ENCODE measurements at regions not wholly inside any gene's neighbourhood (a gene's known extent, or its start where the extent isn't known, plus 50 kb on each side); places are given as distances from the start of the nearest gene placed in this dataset.

DNA sequence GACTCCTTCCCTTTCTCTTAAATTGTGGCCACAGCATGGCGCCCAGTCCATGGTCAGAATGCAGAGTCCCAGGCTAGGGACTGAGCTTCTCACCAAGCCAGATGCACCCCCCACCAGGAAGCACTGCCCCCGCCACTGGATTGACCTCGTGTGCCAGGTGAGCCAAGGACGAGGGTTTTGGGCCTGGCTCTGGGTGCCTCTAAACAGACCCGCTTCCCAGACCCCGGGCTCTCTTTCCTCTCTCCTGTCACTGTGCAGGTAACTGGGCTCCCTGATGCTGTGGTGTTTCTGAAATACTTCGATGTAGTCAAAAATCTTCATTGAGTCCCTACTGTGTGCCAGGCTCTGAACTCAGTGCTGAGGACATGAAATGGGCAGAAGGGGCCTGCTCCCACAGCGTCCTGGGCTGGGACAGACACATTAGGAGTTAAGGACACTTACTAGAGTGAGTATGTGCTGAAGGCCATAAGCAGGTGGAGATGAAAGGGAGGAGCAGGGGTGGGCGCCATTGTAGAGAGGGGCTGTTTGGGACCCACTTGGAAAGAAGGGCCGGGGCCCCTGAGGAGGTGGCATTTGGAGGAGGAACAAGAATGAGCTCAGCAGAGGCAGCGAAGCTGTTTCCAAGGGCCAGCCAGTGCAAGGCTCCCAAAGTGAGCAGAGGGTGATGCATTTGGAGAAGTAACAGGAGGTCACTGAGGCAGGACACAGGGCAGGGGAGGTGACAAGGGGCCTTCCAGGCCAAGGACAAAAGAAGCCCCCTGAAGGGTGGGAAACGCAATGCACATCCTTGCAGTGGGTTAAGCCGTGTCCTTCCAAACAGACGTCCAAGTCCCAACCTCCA is 217.1 kb downstream of the ANKRD60 start:
- Histone ChIP-seq H3K27me3 (ENCODE audit: insufficient read depth, poor library complexity, severe bottlenecking) (no peaks in the 10 kb centered on the region), H3K4me3 (replicated peaks; ENCODE audit: insufficient read depth, low read length) (no peak overlapping the region), H3K27ac (replicated peaks) (no peak overlapping the region)
- no peak for TF ChIP-seq POLR2AphosphoS5 (IDR thresholded peaks at IDR 0.05; ENCODE audit: low read depth)
- no peak for TF ChIP-seq GABPA (IDR thresholded peaks at IDR 0.05; ENCODE audit: low read depth)
- TF ChIP-seq SPI1 (IDR thresholded peaks at IDR 0.05; ENCODE audit: borderline replicate concordance, low read depth) = no peak
- TF ChIP-seq, protein P1, sequence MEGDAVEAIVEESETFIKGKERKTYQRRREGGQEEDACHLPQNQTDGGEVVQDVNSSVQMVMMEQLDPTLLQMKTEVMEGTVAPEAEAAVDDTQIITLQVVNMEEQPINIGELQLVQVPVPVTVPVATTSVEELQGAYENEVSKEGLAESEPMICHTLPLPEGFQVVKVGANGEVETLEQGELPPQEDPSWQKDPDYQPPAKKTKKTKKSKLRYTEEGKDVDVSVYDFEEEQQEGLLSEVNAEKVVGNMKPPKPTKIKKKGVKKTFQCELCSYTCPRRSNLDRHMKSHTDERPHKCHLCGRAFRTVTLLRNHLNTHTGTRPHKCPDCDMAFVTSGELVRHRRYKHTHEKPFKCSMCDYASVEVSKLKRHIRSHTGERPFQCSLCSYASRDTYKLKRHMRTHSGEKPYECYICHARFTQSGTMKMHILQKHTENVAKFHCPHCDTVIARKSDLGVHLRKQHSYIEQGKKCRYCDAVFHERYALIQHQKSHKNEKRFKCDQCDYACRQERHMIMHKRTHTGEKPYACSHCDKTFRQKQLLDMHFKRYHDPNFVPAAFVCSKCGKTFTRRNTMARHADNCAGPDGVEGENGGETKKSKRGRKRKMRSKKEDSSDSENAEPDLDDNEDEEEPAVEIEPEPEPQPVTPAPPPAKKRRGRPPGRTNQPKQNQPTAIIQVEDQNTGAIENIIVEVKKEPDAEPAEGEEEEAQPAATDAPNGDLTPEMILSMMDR (IDR thresholded peaks at IDR 0.05; ENCODE audit: insufficient read depth, low read length) = no peak
- no peak for TF ChIP-seq REST (IDR thresholded peaks at IDR 0.05; ENCODE audit: insufficient replicate concordance, low read depth)
- no peak for DNase-seq (ENCODE audit: low read depth in 1 of 2, low spot score in 1 of 2)

- no peak for TF ChIP-seq REST (IDR thresholded peaks at IDR 0.05; ENCODE audit: insufficient replicate concordance, low read depth)
- no peak for TF ChIP-seq SPI1 (IDR thresholded peaks at IDR 0.05; ENCODE audit: borderline replicate concordance, low read depth)
- TF ChIP-seq POLR2AphosphoS5 (IDR thresholded peaks at IDR 0.05; ENCODE audit: low read depth) = no peak
- TF ChIP-seq, protein P1 (IDR thresholded peaks at IDR 0.05; ENCODE audit: insufficient read depth, low read length) = no peak
- no peak for TF ChIP-seq GABPA (IDR thresholded peaks at IDR 0.05; ENCODE audit: low read depth)
- DNase-seq (ENCODE audit: low read depth in 1 of 2, low spot score in 1 of 2) = no peak
- Histone ChIP-seq H3K27ac (replicated peaks) (no peak overlapping the region), H3K27me3 (ENCODE audit: insufficient read depth, poor library complexity, severe bottlenecking) (no peaks in the 10 kb centered on the region), H3K4me3 (replicated peaks; ENCODE audit: insufficient read depth, low read length) (no peak overlapping the region)
These were observed 217.8 kb downstream of the ANKRD60 start for GRCh38 chr20:58010666-58011065.

DNA sequence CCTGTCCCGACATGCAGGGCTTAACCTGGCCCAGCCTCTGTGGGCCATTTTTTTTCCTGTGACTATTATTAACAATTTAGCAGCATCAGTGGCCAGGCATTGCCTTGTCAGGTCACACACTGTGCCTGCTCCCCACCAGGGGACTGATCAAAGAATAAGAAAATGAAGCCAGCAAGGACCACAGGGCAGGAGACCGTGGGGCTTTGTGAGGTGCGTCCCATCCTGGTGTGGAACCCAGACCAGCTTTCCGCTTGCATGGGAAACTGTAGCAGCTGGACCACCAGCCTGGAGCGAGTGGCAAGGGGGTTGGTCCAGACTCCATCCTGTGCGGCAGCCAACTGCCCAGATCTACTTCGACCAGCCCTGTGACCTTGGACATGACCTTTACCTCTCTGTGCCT is 218.3 kb downstream of the ANKRD60 start:
- TF ChIP-seq REST (IDR thresholded peaks at IDR 0.05; ENCODE audit: insufficient replicate concordance, low read depth) (no peak), SPI1 (IDR thresholded peaks at IDR 0.05; ENCODE audit: borderline replicate concordance, low read depth) (no peak), POLR2AphosphoS5 (IDR thresholded peaks at IDR 0.05; ENCODE audit: low read depth) (no peak), GABPA (IDR thresholded peaks at IDR 0.05; ENCODE audit: low read depth) (no peak)
- TF ChIP-seq, protein P1 (IDR thresholded peaks at IDR 0.05; ENCODE audit: insufficient read depth, low read length) = no peak
- no peaks in the 10 kb centered on the region for H3K27me3 ChIP-seq (ENCODE audit: insufficient read depth, poor library complexity, severe bottlenecking)
- H3K4me3 ChIP-seq (replicated peaks; ENCODE audit: insufficient read depth, low read length) = no peak overlapping the region
- DNase-seq (ENCODE audit: low read depth in 1 of 2, low spot score in 1 of 2) = no peak
- H3K27ac ChIP-seq (replicated peaks) = no peak overlapping the region
